ENCODE measurements at regions not wholly inside any gene's neighbourhood (a gene's known extent, or its start where the extent isn't known, plus 50 kb on each side); places are given as distances from the start of the nearest gene placed in this dataset.
"Not testable (repeated sequence)": the region's sequence is repeated elsewhere in the genome, so short reads cannot be mapped to it uniquely, and the experiment has no call there.

DNA sequence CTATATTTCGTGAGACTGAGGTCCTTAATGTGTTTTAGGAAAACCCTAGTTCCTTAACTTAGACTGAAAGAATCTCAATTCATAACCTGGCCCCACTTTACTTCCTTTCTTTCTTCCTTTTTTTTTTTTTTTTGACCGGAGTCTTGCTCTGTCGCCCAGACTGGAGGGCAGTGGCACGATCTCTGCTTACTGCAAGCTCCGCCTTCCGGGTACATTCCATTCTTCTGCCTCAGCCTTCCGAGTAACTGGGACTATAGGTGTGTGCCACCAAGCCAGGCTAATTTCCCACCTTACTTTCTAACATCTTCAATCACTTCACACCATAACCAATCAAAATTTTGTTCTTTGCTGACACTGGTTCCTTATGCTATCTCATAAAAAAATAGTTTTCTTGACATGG, 2097.0 kb downstream of the PCDH9 start:
- Mint-ChIP-seq H3K4me1 (ENCODE audit: low read depth) (no peaks in the 10 kb centered on the region), H3K27ac (no peak overlapping the region), H3K36me3 (ENCODE audit: insufficient read depth) (no peaks in the 10 kb centered on the region), H3K4me3 (ENCODE audit: low read depth) (no peak overlapping the region), H3K9me3 (ENCODE audit: low read depth) (no peaks in the 10 kb centered on the region), H3K27me3 (peaks cover 16% of the 10 kb centered on the region)
- no peak for DNase-seq (ENCODE audit: low spot score, unreplicated experiment)
- TF ChIP-seq, protein P1, sequence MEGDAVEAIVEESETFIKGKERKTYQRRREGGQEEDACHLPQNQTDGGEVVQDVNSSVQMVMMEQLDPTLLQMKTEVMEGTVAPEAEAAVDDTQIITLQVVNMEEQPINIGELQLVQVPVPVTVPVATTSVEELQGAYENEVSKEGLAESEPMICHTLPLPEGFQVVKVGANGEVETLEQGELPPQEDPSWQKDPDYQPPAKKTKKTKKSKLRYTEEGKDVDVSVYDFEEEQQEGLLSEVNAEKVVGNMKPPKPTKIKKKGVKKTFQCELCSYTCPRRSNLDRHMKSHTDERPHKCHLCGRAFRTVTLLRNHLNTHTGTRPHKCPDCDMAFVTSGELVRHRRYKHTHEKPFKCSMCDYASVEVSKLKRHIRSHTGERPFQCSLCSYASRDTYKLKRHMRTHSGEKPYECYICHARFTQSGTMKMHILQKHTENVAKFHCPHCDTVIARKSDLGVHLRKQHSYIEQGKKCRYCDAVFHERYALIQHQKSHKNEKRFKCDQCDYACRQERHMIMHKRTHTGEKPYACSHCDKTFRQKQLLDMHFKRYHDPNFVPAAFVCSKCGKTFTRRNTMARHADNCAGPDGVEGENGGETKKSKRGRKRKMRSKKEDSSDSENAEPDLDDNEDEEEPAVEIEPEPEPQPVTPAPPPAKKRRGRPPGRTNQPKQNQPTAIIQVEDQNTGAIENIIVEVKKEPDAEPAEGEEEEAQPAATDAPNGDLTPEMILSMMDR (IDR thresholded peaks at IDR 0.05; ENCODE audit: unreplicated experiment) = no peak

DNA sequence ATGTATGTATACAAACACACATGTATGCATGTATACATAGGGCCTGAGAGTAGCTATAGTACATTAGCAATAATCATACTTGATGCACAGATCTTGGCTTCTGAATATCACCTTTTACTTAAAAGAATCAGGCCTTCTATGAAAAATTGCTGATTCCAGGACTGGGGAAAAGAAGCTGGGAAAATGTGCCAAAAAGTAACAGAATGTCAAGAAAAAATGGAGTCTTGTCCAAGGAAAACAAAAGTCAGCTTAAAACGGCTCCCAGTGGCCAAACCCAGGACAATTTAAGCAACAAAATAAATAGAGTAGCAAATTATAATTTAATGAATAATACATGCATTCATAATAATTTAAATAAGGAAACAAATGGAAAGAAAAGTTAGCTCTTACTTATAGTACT, 2104.9 kb downstream of the PCDH9 start:
- Mint-ChIP-seq H3K27ac (no peak overlapping the region), H3K9me3 (ENCODE audit: low read depth) (no peaks in the 10 kb centered on the region), H3K27me3 (peaks cover 18% of the 10 kb centered on the region), H3K4me1 (ENCODE audit: low read depth) (no peaks in the 10 kb centered on the region), H3K4me3 (ENCODE audit: low read depth) (no peak overlapping the region), H3K36me3 (ENCODE audit: insufficient read depth) (no peaks in the 10 kb centered on the region)
- TF ChIP-seq, protein P1 (IDR thresholded peaks at IDR 0.05; ENCODE audit: unreplicated experiment) = no peak
- DNase-seq (ENCODE audit: low spot score, unreplicated experiment) = no peak

DNA sequence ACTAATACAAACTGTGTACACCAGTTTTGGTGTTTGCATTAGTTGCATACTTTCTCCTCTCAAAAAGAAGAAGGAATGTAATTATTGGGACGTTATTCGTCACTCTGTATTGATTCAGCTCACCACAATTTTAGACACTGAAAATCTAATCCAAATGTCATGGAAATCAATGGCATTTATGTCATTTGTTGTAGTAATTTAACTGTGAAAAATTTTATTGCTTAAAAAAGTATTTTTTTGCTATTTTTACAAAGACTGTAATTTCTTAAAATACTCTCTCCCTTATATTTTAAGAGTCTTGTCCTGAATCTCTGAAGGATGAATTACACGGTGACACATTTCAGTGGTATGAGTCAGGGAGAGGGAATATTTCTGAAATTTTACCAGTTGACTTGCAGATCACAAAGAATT, 2117.6 kb downstream of the PCDH9 start:
- Mint-ChIP-seq H3K27me3 (peaks cover 12% of the 10 kb centered on the region), H3K4me1 (ENCODE audit: low read depth) (peaks cover 15% of the 10 kb centered on the region), H3K4me3 (ENCODE audit: low read depth) (no peak overlapping the region), H3K9me3 (ENCODE audit: low read depth) (peaks cover 24% of the 10 kb centered on the region), H3K27ac (no peak overlapping the region), H3K36me3 (ENCODE audit: insufficient read depth) (peaks cover 7% of the 10 kb centered on the region)
- no peak for DNase-seq (ENCODE audit: low spot score, unreplicated experiment)
- TF ChIP-seq, protein P1 (IDR thresholded peaks at IDR 0.05; ENCODE audit: unreplicated experiment) = no peak

DNA sequence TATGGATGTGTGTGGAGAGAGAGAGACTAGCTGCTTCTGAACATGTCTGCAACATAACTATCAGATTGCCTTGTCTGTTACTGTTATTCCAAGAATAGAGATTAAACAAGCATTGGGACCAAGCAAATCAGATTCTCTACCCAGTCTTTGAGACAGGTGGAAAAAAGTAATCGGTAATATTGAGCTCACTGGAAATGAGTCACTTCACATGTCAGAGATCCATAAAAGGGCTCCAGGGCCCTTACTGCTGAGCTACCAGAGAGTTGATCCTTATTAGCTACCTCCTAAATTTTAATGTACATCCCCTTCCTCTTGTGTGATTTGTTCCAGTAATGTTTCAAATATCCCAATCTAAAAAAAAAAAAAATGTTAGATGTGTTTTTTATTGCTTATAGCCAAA, 2118.0 kb downstream of the PCDH9 start:
- TF ChIP-seq, protein P1 (IDR thresholded peaks at IDR 0.05; ENCODE audit: unreplicated experiment) = no peak
- DNase-seq (ENCODE audit: low spot score, unreplicated experiment) = no peak
- Mint-ChIP-seq H3K9me3 (ENCODE audit: low read depth) (peaks cover 27% of the 10 kb centered on the region), H3K36me3 (ENCODE audit: insufficient read depth) (peaks cover 9% of the 10 kb centered on the region), H3K27me3 (peaks cover 12% of the 10 kb centered on the region), H3K4me1 (ENCODE audit: low read depth) (peaks cover 13% of the 10 kb centered on the region), H3K4me3 (ENCODE audit: low read depth) (no peak overlapping the region), H3K27ac (no peak overlapping the region)

DNA sequence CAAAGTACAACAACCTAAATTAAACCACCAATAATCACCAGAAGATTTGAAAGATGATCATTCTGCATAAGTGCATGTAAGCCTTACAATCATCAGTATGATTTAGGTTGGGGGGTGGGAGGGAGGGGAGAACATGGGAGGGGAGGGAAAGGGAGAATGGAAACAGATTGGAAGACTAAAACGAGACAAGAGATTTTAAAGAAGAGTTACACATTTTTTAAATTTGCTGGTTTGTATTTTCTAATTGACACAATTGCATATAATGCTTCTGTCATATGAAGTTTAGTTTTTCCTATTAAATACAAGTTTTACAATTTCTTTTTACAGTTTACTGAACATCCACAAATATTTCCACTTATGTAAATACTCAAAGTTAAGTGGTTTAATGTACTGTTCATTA, 2118.9 kb downstream of the PCDH9 start:
- H3K36me3 Mint-ChIP-seq (ENCODE audit: insufficient read depth) = peaks cover 12% of the 10 kb centered on the region
- H3K4me1 Mint-ChIP-seq (ENCODE audit: low read depth) = peaks cover 7% of the 10 kb centered on the region
- H3K9me3 Mint-ChIP-seq (ENCODE audit: low read depth) = peaks cover 36% of the 10 kb centered on the region
- H3K4me3 Mint-ChIP-seq (ENCODE audit: low read depth) = no peak overlapping the region
- no peak for DNase-seq (ENCODE audit: low spot score, unreplicated experiment)
- peaks cover 12% of the 10 kb centered on the region for H3K27me3 Mint-ChIP-seq
- TF ChIP-seq, protein P1 (IDR thresholded peaks at IDR 0.05; ENCODE audit: unreplicated experiment) = no peak
- H3K27ac Mint-ChIP-seq = no peak overlapping the region

DNA sequence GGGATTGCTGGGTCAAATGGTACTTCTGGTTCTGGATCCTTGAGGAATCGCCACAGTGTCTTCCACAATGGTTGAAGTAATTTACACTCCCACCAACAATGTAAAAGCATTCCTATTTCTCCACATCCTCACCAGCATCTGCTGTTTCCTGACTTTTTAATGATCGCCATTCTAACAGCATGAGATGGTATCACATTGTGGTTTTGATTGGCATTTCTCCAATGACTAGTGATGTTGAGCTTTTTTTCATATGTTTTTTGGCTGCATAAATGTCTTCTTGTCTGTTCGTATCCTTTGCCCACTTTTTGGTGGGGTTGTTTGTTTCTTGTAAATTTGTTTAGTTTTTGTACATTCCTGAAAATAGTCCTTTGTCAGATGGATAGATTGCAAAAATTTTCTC, 2125.7 kb downstream of the PCDH9 start:
- H3K36me3 Mint-ChIP-seq (ENCODE audit: insufficient read depth) = peaks cover 18% of the 10 kb centered on the region
- not testable (repeated sequence) for DNase-seq (ENCODE audit: low spot score, unreplicated experiment); H3K4me3 Mint-ChIP-seq (ENCODE audit: low read depth); H3K27me3 Mint-ChIP-seq; H3K27ac Mint-ChIP-seq
- H3K4me1 Mint-ChIP-seq (ENCODE audit: low read depth) = peaks cover 14% of the 10 kb centered on the region
- H3K9me3 Mint-ChIP-seq (ENCODE audit: low read depth) = peaks cover 42% of the 10 kb centered on the region
